ENCODE measurements at regions not wholly inside any gene's neighbourhood (a gene's known extent, or its start where the extent isn't known, plus 50 kb on each side); places are given as distances from the start of the nearest gene placed in this dataset.
"Not testable (repeated sequence)": the region's sequence is repeated elsewhere in the genome, so short reads cannot be mapped to it uniquely, and the experiment has no call there.

- H3K4me3 ChIP-seq (ENCODE audit: low read length) = no peak overlapping the region
- no peaks in the 10 kb centered on the region for H3K9me3 ChIP-seq (ENCODE audit: insufficient read depth, low read depth, low read length)
- H3K4me1 ChIP-seq (ENCODE audit: insufficient read depth, low read length) = no peaks in the 10 kb centered on the region
Observed at GRCh38 chr22:22167791-22168189, 76.8 kb upstream of the VPREB1 start.

GRCh38 chr22:22166941-22167713 lies 77.5 kb upstream of the VPREB1 start:
- Histone ChIP-seq H3K36me3 (ENCODE audit: insufficient read depth, low read depth, low read length) (no peaks in the 10 kb centered on the region), H3K27ac (ENCODE audit: low read length) (no peak overlapping the region), H3K9ac (ENCODE audit: low read depth, low read length) (no peak overlapping the region), H3K4me3 (ENCODE audit: low read length) (no peak overlapping the region), H3K27me3 (ENCODE audit: insufficient read depth, low read length) (peaks cover 100% of the 10 kb centered on the region), H3K9me3 (ENCODE audit: insufficient read depth, low read depth, low read length) (no peaks in the 10 kb centered on the region), H3K4me1 (ENCODE audit: insufficient read depth, low read length) (no peaks in the 10 kb centered on the region)

More at GRCh38 chr22:22167791-22168189, 76.8 kb upstream of the VPREB1 start:
- no peak overlapping the region for H3K27ac ChIP-seq (ENCODE audit: low read length)
- H3K36me3 ChIP-seq (ENCODE audit: insufficient read depth, low read depth, low read length) = no peaks in the 10 kb centered on the region
- H3K27me3 ChIP-seq (ENCODE audit: insufficient read depth, low read length) = peaks cover 97% of the 10 kb centered on the region
- H3K9ac ChIP-seq (ENCODE audit: low read depth, low read length) = no peak overlapping the region

- Histone ChIP-seq H3K4me1 (ENCODE audit: insufficient read depth, low read length) (no peaks in the 10 kb centered on the region), H3K27me3 (ENCODE audit: insufficient read depth, low read length) (peaks cover 95% of the 10 kb centered on the region), H3K9ac (ENCODE audit: low read depth, low read length) (no peak overlapping the region), H3K36me3 (ENCODE audit: insufficient read depth, low read depth, low read length) (no peaks in the 10 kb centered on the region), H3K9me3 (ENCODE audit: insufficient read depth, low read depth, low read length) (no peaks in the 10 kb centered on the region), H3K27ac (ENCODE audit: low read length) (no peak overlapping the region), H3K4me3 (ENCODE audit: low read length) (no peak overlapping the region)
Observed at GRCh38 chr22:22165936-22166710, 78.5 kb upstream of the VPREB1 start.

DNA sequence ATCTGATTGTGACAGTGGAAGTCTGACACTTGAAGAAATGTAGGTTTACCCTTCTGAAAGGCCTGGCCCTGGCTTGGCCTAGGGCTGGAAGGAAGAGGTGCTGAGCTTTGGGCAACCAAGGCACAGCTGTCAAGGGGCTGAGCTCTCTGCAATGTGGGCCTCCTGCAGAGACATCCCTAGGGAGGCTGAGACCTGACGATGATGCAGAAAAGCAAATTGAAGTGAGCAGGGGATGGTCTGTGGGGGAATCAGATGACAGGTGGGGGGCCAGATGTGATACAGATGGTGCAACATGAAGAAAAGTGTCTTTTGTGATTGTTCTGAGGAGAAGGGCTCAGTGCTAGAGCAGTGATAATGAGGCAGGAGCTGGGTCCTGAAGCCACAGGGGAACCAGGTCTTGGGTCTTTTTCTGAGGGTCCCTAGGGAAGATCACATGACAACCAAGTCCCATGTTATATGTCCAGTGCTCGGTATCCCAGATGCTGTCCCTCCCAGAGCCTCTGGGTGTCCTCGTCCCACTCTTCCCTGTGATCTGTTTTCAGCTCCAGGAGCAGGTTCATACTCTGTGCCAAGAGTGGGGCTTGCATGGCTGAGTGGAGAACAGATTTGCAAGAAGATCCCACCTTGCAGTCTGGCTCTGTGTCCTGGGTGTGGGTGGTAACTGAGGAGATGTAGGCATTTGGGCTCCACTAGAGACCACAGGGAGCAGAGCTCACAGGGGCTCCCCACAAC lies 79.9 kb upstream of the VPREB1 start:
- no peak overlapping the region for H3K9ac ChIP-seq (ENCODE audit: low read depth, low read length)
- peaks cover 85% of the 10 kb centered on the region for H3K27me3 ChIP-seq (ENCODE audit: insufficient read depth, low read length)
- no peaks in the 10 kb centered on the region for H3K4me1 ChIP-seq (ENCODE audit: insufficient read depth, low read length)
- no peaks in the 10 kb centered on the region for H3K36me3 ChIP-seq (ENCODE audit: insufficient read depth, low read depth, low read length)
- H3K9me3 ChIP-seq (ENCODE audit: insufficient read depth, low read depth, low read length) = no peaks in the 10 kb centered on the region
- no peak overlapping the region for H3K27ac ChIP-seq (ENCODE audit: low read length)
- H3K4me3 ChIP-seq (ENCODE audit: low read length) = no peak overlapping the region

- no peaks in the 10 kb centered on the region for H3K4me1 ChIP-seq (ENCODE audit: insufficient read depth, low read length)
- peaks cover 85% of the 10 kb centered on the region for H3K27me3 ChIP-seq (ENCODE audit: insufficient read depth, low read length)
- H3K9me3 ChIP-seq (ENCODE audit: insufficient read depth, low read depth, low read length) = no peaks in the 10 kb centered on the region
- H3K36me3 ChIP-seq (ENCODE audit: insufficient read depth, low read depth, low read length) = no peaks in the 10 kb centered on the region
- no peak overlapping the region for H3K4me3 ChIP-seq (ENCODE audit: low read length)
- no peak overlapping the region for H3K27ac ChIP-seq (ENCODE audit: low read length)
- H3K9ac ChIP-seq (ENCODE audit: low read depth, low read length) = no peak overlapping the region
Observed at GRCh38 chr22:22161924-22162851, 82.4 kb upstream of the VPREB1 start.

GRCh38 chr22:22160768-22161167 lies 83.8 kb upstream of the VPREB1 start:
- not testable (repeated sequence) for H3K4me1 ChIP-seq (ENCODE audit: insufficient read depth, low read length); H3K9ac ChIP-seq (ENCODE audit: low read depth, low read length); H3K27ac ChIP-seq (ENCODE audit: low read length); H3K9me3 ChIP-seq (ENCODE audit: insufficient read depth, low read depth, low read length); H3K36me3 ChIP-seq (ENCODE audit: insufficient read depth, low read depth, low read length); H3K4me3 ChIP-seq (ENCODE audit: low read length)
- H3K27me3 ChIP-seq (ENCODE audit: insufficient read depth, low read length) = peaks cover 85% of the 10 kb centered on the region

- no peak overlapping the region for H3K27ac ChIP-seq (ENCODE audit: low read length)
- no peaks in the 10 kb centered on the region for H3K36me3 ChIP-seq (ENCODE audit: insufficient read depth, low read depth, low read length)
- no peaks in the 10 kb centered on the region for H3K4me1 ChIP-seq (ENCODE audit: insufficient read depth, low read length)
- H3K4me3 ChIP-seq (ENCODE audit: low read length) = no peak overlapping the region
- H3K9me3 ChIP-seq (ENCODE audit: insufficient read depth, low read depth, low read length) = no peaks in the 10 kb centered on the region
- no peak overlapping the region for H3K9ac ChIP-seq (ENCODE audit: low read depth, low read length)
- peaks cover 85% of the 10 kb centered on the region for H3K27me3 ChIP-seq (ENCODE audit: insufficient read depth, low read length)
Observed at GRCh38 chr22:22159384-22159783, 85.2 kb upstream of the VPREB1 start.

- Histone ChIP-seq H3K36me3 (ENCODE audit: insufficient read depth, low read depth, low read length) (no peaks in the 10 kb centered on the region), H3K9me3 (ENCODE audit: insufficient read depth, low read depth, low read length) (no peaks in the 10 kb centered on the region), H3K4me3 (ENCODE audit: low read length) (no peak overlapping the region), H3K4me1 (ENCODE audit: insufficient read depth, low read length) (no peaks in the 10 kb centered on the region), H3K27ac (ENCODE audit: low read length) (no peak overlapping the region), H3K9ac (ENCODE audit: low read depth, low read length) (no peak overlapping the region), H3K27me3 (ENCODE audit: insufficient read depth, low read length) (peaks cover 85% of the 10 kb centered on the region)
Observed at GRCh38 chr22:22158965-22159364, 85.6 kb upstream of the VPREB1 start.

DNA sequence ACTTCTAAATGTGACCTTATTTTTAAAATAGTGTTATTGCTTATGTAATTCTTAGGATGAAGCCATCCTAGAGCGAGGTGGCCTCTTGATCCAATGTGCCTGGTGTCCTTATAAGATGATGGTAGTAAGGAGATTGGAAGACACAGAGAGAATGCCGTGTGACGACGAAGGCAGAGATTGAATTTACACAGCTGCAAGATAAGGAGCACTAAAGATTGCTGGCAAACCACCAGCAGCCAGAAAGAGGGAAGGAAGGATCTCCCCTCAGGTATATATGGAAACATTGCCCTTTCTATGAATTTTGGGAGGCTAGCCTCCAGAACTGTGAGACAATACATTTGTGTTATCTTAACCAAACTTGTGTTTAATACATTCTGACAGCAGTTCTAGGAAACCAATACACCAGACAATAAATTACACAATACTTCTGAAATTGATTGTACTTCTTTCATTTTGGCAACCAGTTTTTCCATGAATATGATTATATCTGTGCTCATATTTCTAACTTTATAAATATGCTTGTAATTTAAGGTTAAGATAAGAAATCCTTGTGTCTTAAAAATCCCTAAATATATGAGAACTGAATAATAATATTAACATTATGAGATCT lies 86.3 kb upstream of the VPREB1 start:
- Histone ChIP-seq H3K4me1 (ENCODE audit: insufficient read depth, low read length) (no peaks in the 10 kb centered on the region), H3K9me3 (ENCODE audit: insufficient read depth, low read depth, low read length) (no peaks in the 10 kb centered on the region), H3K36me3 (ENCODE audit: insufficient read depth, low read depth, low read length) (no peaks in the 10 kb centered on the region), H3K27ac (ENCODE audit: low read length) (no peak overlapping the region), H3K27me3 (ENCODE audit: insufficient read depth, low read length) (peaks cover 85% of the 10 kb centered on the region), H3K9ac (ENCODE audit: low read depth, low read length) (no peak overlapping the region), H3K4me3 (ENCODE audit: low read length) (no peak overlapping the region)

GRCh38 chr22:22157348-22157725 lies 87.2 kb upstream of the VPREB1 start:
- H3K4me1 ChIP-seq (ENCODE audit: insufficient read depth, low read length) = no peaks in the 10 kb centered on the region
- no peaks in the 10 kb centered on the region for H3K9me3 ChIP-seq (ENCODE audit: insufficient read depth, low read depth, low read length)
- H3K27me3 ChIP-seq (ENCODE audit: insufficient read depth, low read length) = peaks cover 85% of the 10 kb centered on the region
- H3K9ac ChIP-seq (ENCODE audit: low read depth, low read length) = no peak overlapping the region
- no peak overlapping the region for H3K4me3 ChIP-seq (ENCODE audit: low read length)
- H3K36me3 ChIP-seq (ENCODE audit: insufficient read depth, low read depth, low read length) = no peaks in the 10 kb centered on the region
- no peak overlapping the region for H3K27ac ChIP-seq (ENCODE audit: low read length)
